Neuronal stem cell (in vitro differentiated cells): ENCODE measurements at regions not wholly inside any gene's neighbourhood (a gene's known extent, or its start where the extent isn't known, plus 50 kb on each side); places are given as distances from the start of the nearest gene placed in this dataset.

ENCODE experiments used
- DNase-seq: peaks from one replicate; pipeline ENCODE4 v3.0.0-alpha.2; 2013; ENCODE audit warnings: low spot score
- H2AFZ ChIP-seq: one replicate; pipeline ENCODE4 v1.6.1; 2013; ENCODE audit warnings: mild to moderate bottlenecking, low read length, inconsistent platforms
- H2AK5ac ChIP-seq: 2 replicates; pipeline ENCODE4 v1.6.1; 2013; ENCODE audit warnings: low read depth, mild to moderate bottlenecking, inconsistent platforms, low read length, moderate library complexity, mixed read lengths
- H2BK120ac ChIP-seq: 2 replicates; pipeline ENCODE4 v1.6.1; 2013; ENCODE audit warnings: low read depth, mild to moderate bottlenecking, inconsistent platforms, low read length, moderate library complexity, mixed read lengths
- H2BK12ac ChIP-seq: one replicate; pipeline ENCODE4 v1.6.1; 2013; ENCODE audit warnings: low read length, inconsistent platforms
- H2BK15ac ChIP-seq: 2 replicates; pipeline ENCODE4 v1.6.1; 2013; ENCODE audit warnings: mild to moderate bottlenecking, low read length, inconsistent platforms, mixed read lengths
- H2BK5ac ChIP-seq: one replicate; pipeline ENCODE4 v1.6.1; 2013; ENCODE audit warnings: inconsistent platforms, mild to moderate bottlenecking, low read length, moderate library complexity
- H3K14ac ChIP-seq: one replicate; pipeline ENCODE4 v1.6.1; 2013; ENCODE audit warnings: low read length, inconsistent platforms
- H3K18ac ChIP-seq: 2 replicates; pipeline ENCODE4 v1.6.1; 2013; ENCODE audit warnings: low read length, inconsistent platforms
- H3K23ac ChIP-seq: 2 replicates; pipeline ENCODE4 v1.6.1; 2013; ENCODE audit warnings: low read depth, mild to moderate bottlenecking, mixed read lengths, low read length, inconsistent platforms; ENCODE audit not compliant: poor library complexity
- H3K27ac ChIP-seq: replicated peaks from 3 replicates; pipeline ENCODE4 v1.5.1; 2013; ENCODE audit warnings: low read length, inconsistent platforms
- H3K27me3 ChIP-seq, 3 experiments: 2 replicates each; pipeline ENCODE4 v1.6.1; 2013; ENCODE audit warnings: low read length in 3 of 3, mild to moderate bottlenecking in 2 of 3, inconsistent platforms in 1 of 3, low read depth in 1 of 3, mixed read lengths in 1 of 3, moderate library complexity in 1 of 3; ENCODE audit not compliant: control insufficient read depth in 3 of 3, insufficient read depth in 3 of 3
- H3K36me3 ChIP-seq, 2 donors: replicated peaks in 1 of 2; 2 replicates each; pipeline ENCODE4 v1.6.1; 2013; ENCODE audit warnings: low read length in 2 of 2; ENCODE audit not compliant: control insufficient read depth in 2 of 2, insufficient read depth in 2 of 2
- H3K4ac ChIP-seq: 2 replicates; pipeline ENCODE4 v1.6.1; 2013; ENCODE audit warnings: inconsistent platforms, mild to moderate bottlenecking, low read length, moderate library complexity
- H3K4me1 ChIP-seq, 2 donors: 1 replicate in 1 of 2; 2 replicates in 1 of 2; pipeline ENCODE4 v1.6.1; 2013; ENCODE audit warnings: low read length in 2 of 2, low read depth in 1 of 2; ENCODE audit not compliant: control insufficient read depth in 2 of 2, insufficient read depth in 1 of 2
- H3K4me2 ChIP-seq: one replicate; pipeline ENCODE4 v1.6.1; 2013; ENCODE audit warnings: mild to moderate bottlenecking, low read length, inconsistent platforms; ENCODE audit not compliant: insufficient read depth, poor library complexity, severe bottlenecking
- H3K4me3 ChIP-seq, 2 donors: 2 replicates each; pipeline ENCODE4 v1.5.1; 2013; ENCODE audit warnings: low read length in 2 of 2, mild to moderate bottlenecking in 2 of 2, inconsistent platforms in 1 of 2, moderate library complexity in 1 of 2
- H3K79me1 ChIP-seq: one replicate; pipeline ENCODE4 v1.6.1; 2013; ENCODE audit warnings: low read depth, mild to moderate bottlenecking, inconsistent platforms, low read length, moderate library complexity
- H3K9ac ChIP-seq: one replicate; pipeline ENCODE4 v1.6.1; 2013; ENCODE audit warnings: mild to moderate bottlenecking, low read depth, low read length, inconsistent platforms; ENCODE audit not compliant: poor library complexity
- H3K9me3 ChIP-seq, 2 donors: replicated peaks in 1 of 2; 2 replicates each; pipeline versions ENCODE3 to v1.6.1; 2013; ENCODE audit warnings: low read length in 2 of 2, mild to moderate bottlenecking in 2 of 2, inconsistent platforms in 1 of 2, low read depth in 1 of 2, mixed read lengths in 1 of 2, moderate library complexity in 1 of 2; ENCODE audit not compliant: control insufficient read depth in 2 of 2, insufficient read depth in 1 of 2
- H4K8ac ChIP-seq: one replicate; pipeline ENCODE4 v1.6.1; 2013; ENCODE audit warnings: low read depth, mild to moderate bottlenecking, inconsistent platforms, low read length, moderate library complexity
- H4K91ac ChIP-seq: one replicate; pipeline ENCODE4 v1.6.1; 2013; ENCODE audit warnings: low read length, low read depth, mild to moderate bottlenecking, inconsistent platforms; ENCODE audit not compliant: poor library complexity
- WGBS, 2 donors: extraction: QIAGEN DNeasy Blood & Tissue Kit; methylation state at CpG; one replicate each; pipeline ENCODE4 v1.1.7; 2013; ENCODE audit warnings: missing lambda C conversion rate in 2 of 2, mixed read lengths in 1 of 2; ENCODE audit not compliant: insufficient read length in 2 of 2, insufficient replicate concordance in 1 of 2; ENCODE audit errors: extremely low coverage in 2 of 2; 5-methylcytosine and 5-hydroxymethylcytosine counted together

- Histone ChIP-seq H3K27me3 (peaks cover 0 to 68% (median 30%) of the 10 kb centered on the region in 3 experiments), H3K4me2 (no peak overlapping the region), H3K4me3 (no peak overlapping the region), H3K79me1 (no peaks in the 10 kb centered on the region), H3K18ac (no peak overlapping the region), H4K8ac (no peak overlapping the region), H2BK120ac (no peak overlapping the region), H3K36me3 (no peaks in the 10 kb centered on the region), H2BK12ac (no peak overlapping the region), H3K4me1 (peaks cover 5 to 9% of the 10 kb centered on the region in 2 donors), H2BK15ac (no peak overlapping the region), H3K9me3 (peaks cover 0 to 5% of the 10 kb centered on the region in 2 donors), H2AK5ac (no peak overlapping the region), H3K14ac (no peak overlapping the region), H3K4ac (no peak overlapping the region), H4K91ac (no peak overlapping the region), H3K23ac (peak overlapping the region; percentile 43), H3K27ac (no peak overlapping the region), H3K9ac (no peak overlapping the region), H2BK5ac (no peak overlapping the region), H2AFZ (no peak overlapping the region)
- DNase-seq, result no peak
- WGBS, 2 donors, result no CpG with 5 or more reads among the region's 9 CpGs
Observed at GRCh38 chr12:3363608-3364007, 127.4 kb upstream of the PRMT8 start.

- H2AFZ ChIP-seq, result no peak overlapping the region
Observed at GRCh38 chr12:3364226-3364625, 126.8 kb upstream of the PRMT8 start.

GRCh38 chr12:3364661-3365462 is 126.1 kb upstream of the PRMT8 start:
- Histone ChIP-seq H3K18ac (peak overlapping the region; percentile 66), H3K27me3 (peaks cover 0 to 74% (median 30%) of the 10 kb centered on the region in 3 experiments), H3K9me3 (peaks cover 0 to 5% of the 10 kb centered on the region in 2 donors), H3K4me3 (peak overlapping the region; percentile 30 to 61), H2AK5ac (no peak overlapping the region), H2BK120ac (no peak overlapping the region), H3K14ac (peak overlapping the region; percentile 49), H3K4me1 (peaks cover 5 to 9% of the 10 kb centered on the region in 2 donors), H3K9ac (peak overlapping the region; percentile 26), H4K8ac (no peak overlapping the region), H3K23ac (no peak overlapping the region), H2BK12ac (no peak overlapping the region), H3K4me2 (no peak overlapping the region), H2AFZ (peak overlapping the region; percentile 94), H3K27ac (no peak overlapping the region), H3K79me1 (no peaks in the 10 kb centered on the region), H2BK15ac (no peak overlapping the region), H3K36me3 (no peaks in the 10 kb centered on the region), H3K4ac (no peak overlapping the region), H2BK5ac (no peak overlapping the region), H4K91ac (no peak overlapping the region)
- no CpG with 5 or more reads among the region's 13 CpGs for WGBS, 2 donors
- no peak for DNase-seq

More at GRCh38 chr12:3364226-3364625, 126.8 kb upstream of the PRMT8 start:
- no peak overlapping the region for H2BK5ac ChIP-seq
- no peak overlapping the region for H2BK120ac ChIP-seq
- no CpG with 5 or more reads among the region's 5 CpGs for WGBS, 2 donors
- H3K4me1 ChIP-seq, result peaks cover 5 to 9% of the 10 kb centered on the region in 2 donors
- no peak overlapping the region for H4K8ac ChIP-seq
- no peak overlapping the region for H3K4me2 ChIP-seq
- no peak for DNase-seq
- H3K14ac ChIP-seq, result no peak overlapping the region
- no peak overlapping the region for H2BK12ac ChIP-seq
- H3K4ac ChIP-seq, result no peak overlapping the region
- no peak overlapping the region for H3K18ac ChIP-seq
- H2AK5ac ChIP-seq, result no peak overlapping the region
- H3K27ac ChIP-seq, result no peak overlapping the region
- H3K9me3 ChIP-seq, result peaks cover 0 to 5% of the 10 kb centered on the region in 2 donors
- H3K4me3 ChIP-seq, result no peak overlapping the region
- no peak overlapping the region for H2BK15ac ChIP-seq
- no peak overlapping the region for H3K23ac ChIP-seq
- H3K79me1 ChIP-seq, result no peaks in the 10 kb centered on the region
- H3K27me3 ChIP-seq, result peaks cover 0 to 71% (median 30%) of the 10 kb centered on the region in 3 experiments
- no peak overlapping the region for H3K9ac ChIP-seq
- no peaks in the 10 kb centered on the region for H3K36me3 ChIP-seq
- H4K91ac ChIP-seq, result no peak overlapping the region
